MCF 10A (cell line): ENCODE measurements at regions not wholly inside any gene's neighbourhood (a gene's known extent, or its start where the extent isn't known, plus 50 kb on each side); places are given as distances from the start of the nearest gene placed in this dataset.

Experiments used
- BruUV-seq: library from RNA; stranded (reverse); fragments of 400-500 nt; replicated peaks from 2 replicates; lab custom pipeline; 2021; lab: Mats Ljungman, UMichigan
- CTCF ChIA-PET: fragments of 300-600 bp; sonication (Branson Sonifier 250); formaldehyde crosslinking; extraction: SDS; loops from one replicate; lab custom pipeline; 2021; ENCODE audit warnings: antibody characterized with exemption, inconsistent platforms; lab: Yijun Ruan, JAX
- POLR2A ChIA-PET: fragments of 300-600, 350-650 bp; sonication (Branson Sonifier 250); formaldehyde crosslinking; extraction: SDS; loops from one replicate; lab custom pipeline; 2020; ENCODE audit warnings: antibody characterized with exemption, inconsistent platforms; lab: Yijun Ruan, JAX
- DNase-seq: peaks from one replicate; pipeline ENCODE4 v3.0.0-alpha.2; 2018; ENCODE audit not compliant: unreplicated experiment
- H3K27ac Mint-ChIP-seq: one replicate; pipeline ENCODE4 v1.8.0; 2022; ENCODE audit warnings: mild to moderate bottlenecking, low read depth, mixed read lengths; ENCODE audit not compliant: unreplicated experiment
- H3K27me3 Mint-ChIP-seq: one replicate; pipeline ENCODE4 v1.8.0; 2022; ENCODE audit warnings: mixed read lengths; ENCODE audit not compliant: insufficient read depth, unreplicated experiment
- H3K36me3 Mint-ChIP-seq: one replicate; pipeline ENCODE4 v1.8.0; 2022; ENCODE audit warnings: mild to moderate bottlenecking, moderate library complexity, mixed read lengths; ENCODE audit not compliant: insufficient read depth, unreplicated experiment
- H3K4me1 Mint-ChIP-seq: one replicate; pipeline ENCODE4 v1.8.0; 2022; ENCODE audit warnings: mixed read lengths; ENCODE audit not compliant: insufficient read depth, unreplicated experiment
- H3K4me3 Mint-ChIP-seq: one replicate; pipeline ENCODE4 v1.8.0; 2022; ENCODE audit warnings: mild to moderate bottlenecking, moderate library complexity, mixed read lengths; ENCODE audit not compliant: unreplicated experiment
- H3K9me3 Mint-ChIP-seq: one replicate; pipeline ENCODE4 v1.8.0; 2022; ENCODE audit warnings: mixed read lengths; ENCODE audit not compliant: unreplicated experiment
- CTCF ChIP-seq: fragments of 200-600 bp; IDR thresholded peaks from one replicate; pipeline ENCODE4 v1.8.0; 2022; ENCODE audit warnings: antibody characterized with exemption, mild to moderate bottlenecking; ENCODE audit not compliant: unreplicated experiment
- intact Hi-C: fragments of 100-400 bp; cut with micrococcal nuclease; formaldehyde crosslinking; loops from 2 replicates; pipeline ENCODE4 v1.14.1; 2022

GRCh38 chr17:63033142-63033541, 67.1 kb downstream of the TANC2 start:
- ChIA-PET CTCF (interaction anchor here (0.6 to 1.1 kb wide), 3 partner anchors 11 to 643 kb away, joined by 3 read pairs; no protein-coding TSS in a partner anchor), POLR2A (interaction anchor here (0.9 to 1.2 kb wide), 2 partner anchors 9 to 18 kb away, joined by 3 read pairs; no protein-coding TSS in a partner anchor)
- peaks cover 40% of the 10 kb centered on the region for H3K4me1 Mint-ChIP-seq
- no peak for DNase-seq
- intact Hi-C loops, result no loop called here
- H3K4me3 Mint-ChIP-seq, result no peak overlapping the region
- TF ChIP-seq CTCF, result no peak
- no peaks in the 10 kb centered on the region for H3K27me3 Mint-ChIP-seq
- no peaks in the 10 kb centered on the region for H3K36me3 Mint-ChIP-seq
- no peaks in the 10 kb centered on the region for H3K9me3 Mint-ChIP-seq
- no TSS peak for BruUV-seq
- no peak overlapping the region for H3K27ac Mint-ChIP-seq

- POLR2A ChIA-PET, result interaction anchor here (0.6 to 0.7 kb wide), 2 partner anchors 36 to 565 kb away, joined by 3 read pairs; partner anchors contain the start of gene TACO1
- Mint-ChIP-seq H3K27ac (peak overlapping the region; percentile 42), H3K36me3 (no peaks in the 10 kb centered on the region), H3K4me3 (peak overlapping the region; percentile 16), H3K4me1 (peaks cover 45% of the 10 kb centered on the region), H3K9me3 (no peaks in the 10 kb centered on the region), H3K27me3 (no peaks in the 10 kb centered on the region)
- intact Hi-C loops, result no loop called here
- no peak for TF ChIP-seq CTCF
- DNase-seq, result peak; percentile 57
- CTCF ChIA-PET, result no interaction called here
- BruUV-seq, result no TSS peak
These were observed 69.2 kb downstream of the TANC2 start for GRCh38 chr17:63035271-63035670.

- H3K27me3 Mint-ChIP-seq, result no peaks in the 10 kb centered on the region
- H3K27ac Mint-ChIP-seq, result peak overlapping the region; percentile 42
- ChIA-PET CTCF (interaction anchor here (0.6 kb wide), 1 partner anchor 52 kb away, joined by 4 read pairs; no protein-coding TSS in a partner anchor), POLR2A (interaction anchor here (0.6 to 0.7 kb wide), 2 partner anchors 36 to 565 kb away, joined by 3 read pairs; partner anchors contain the start of gene TACO1)
- H3K36me3 Mint-ChIP-seq, result no peaks in the 10 kb centered on the region
- DNase-seq, result no peak
- no peak for TF ChIP-seq CTCF
- intact Hi-C loops, result no loop called here
- BruUV-seq, result no TSS peak
- peaks cover 49% of the 10 kb centered on the region for H3K4me1 Mint-ChIP-seq
- H3K4me3 Mint-ChIP-seq, result peak overlapping the region; percentile 16
- no peaks in the 10 kb centered on the region for H3K9me3 Mint-ChIP-seq
These were observed 69.7 kb downstream of the TANC2 start for GRCh38 chr17:63035695-63036094.

- peaks cover 7% of the 10 kb centered on the region for H3K9me3 Mint-ChIP-seq
- intact Hi-C loops, result no loop called here
- no peak for TF ChIP-seq CTCF
- H3K27ac Mint-ChIP-seq, result no peak overlapping the region
- H3K4me3 Mint-ChIP-seq, result no peak overlapping the region
- CTCF ChIA-PET, result no interaction called here
- BruUV-seq, result no TSS peak
- peaks cover 62% of the 10 kb centered on the region for H3K4me1 Mint-ChIP-seq
- POLR2A ChIA-PET, result interaction anchor here (0.6 to 1.3 kb wide), 3 partner anchors 9 to 44 kb away, joined by 4 read pairs; no protein-coding TSS in a partner anchor
- H3K27me3 Mint-ChIP-seq, result no peaks in the 10 kb centered on the region
- no peaks in the 10 kb centered on the region for H3K36me3 Mint-ChIP-seq
- DNase-seq, result no peak
These were observed 73.3 kb downstream of the TANC2 start for GRCh38 chr17:63039342-63039741.
